ENCODE measurements at regions not wholly inside any gene's neighbourhood (a gene's known extent, or its start where the extent isn't known, plus 50 kb on each side); places are given as distances from the start of the nearest gene placed in this dataset.

DNA sequence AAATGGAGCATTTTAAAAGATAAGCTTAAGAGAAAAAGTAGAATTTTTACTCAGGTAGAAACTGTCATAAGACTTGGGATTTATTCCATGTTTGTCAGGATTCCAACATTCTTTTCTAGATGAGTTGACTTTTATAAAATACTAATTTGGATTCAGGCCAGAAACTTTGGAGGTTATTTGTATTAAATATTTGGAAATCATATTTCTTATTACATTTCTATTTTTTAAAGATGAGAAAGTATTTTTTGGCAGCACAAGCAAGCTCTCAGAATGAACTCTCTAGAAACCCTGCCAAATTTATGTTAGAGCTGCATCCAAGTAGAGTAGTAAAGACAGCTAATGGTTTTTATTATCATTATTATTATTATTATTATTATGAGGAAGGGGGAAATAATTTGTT is 1014.9 kb upstream of the GJE1 start:
- Histone ChIP-seq H3K4me2 (no peak overlapping the region), H3F3A (ENCODE audit: low read depth) (no peaks in the 10 kb centered on the region), H3K9ac (no peak overlapping the region), H4K20me1 (ENCODE audit: low read depth) (no peaks in the 10 kb centered on the region), H3K36me3 (no peaks in the 10 kb centered on the region), H2AFZ (replicated peaks) (no peak overlapping the region), H3K27me3 (no peaks in the 10 kb centered on the region), H3K4me3 (no peak overlapping the region), H3K9me3 (ENCODE audit: low read depth) (no peaks in the 10 kb centered on the region), H3K4me1 (no peaks in the 10 kb centered on the region), H3K79me2 (ENCODE audit: low read depth) (no peaks in the 10 kb centered on the region), H3K27ac (no peak overlapping the region)
- peaks cover 4% of the 10 kb centered on the region for H3K27me3 Mint-ChIP-seq (ENCODE audit: insufficient read depth, low read depth)
- H3K4me3 Mint-ChIP-seq = no peak overlapping the region
- no peaks in the 10 kb centered on the region for H3K36me3 Mint-ChIP-seq
- H3K9me3 Mint-ChIP-seq = peaks cover 3% of the 10 kb centered on the region
- H3K4me1 Mint-ChIP-seq = no peaks in the 10 kb centered on the region
- TF ChIP-seq, protein P1, sequence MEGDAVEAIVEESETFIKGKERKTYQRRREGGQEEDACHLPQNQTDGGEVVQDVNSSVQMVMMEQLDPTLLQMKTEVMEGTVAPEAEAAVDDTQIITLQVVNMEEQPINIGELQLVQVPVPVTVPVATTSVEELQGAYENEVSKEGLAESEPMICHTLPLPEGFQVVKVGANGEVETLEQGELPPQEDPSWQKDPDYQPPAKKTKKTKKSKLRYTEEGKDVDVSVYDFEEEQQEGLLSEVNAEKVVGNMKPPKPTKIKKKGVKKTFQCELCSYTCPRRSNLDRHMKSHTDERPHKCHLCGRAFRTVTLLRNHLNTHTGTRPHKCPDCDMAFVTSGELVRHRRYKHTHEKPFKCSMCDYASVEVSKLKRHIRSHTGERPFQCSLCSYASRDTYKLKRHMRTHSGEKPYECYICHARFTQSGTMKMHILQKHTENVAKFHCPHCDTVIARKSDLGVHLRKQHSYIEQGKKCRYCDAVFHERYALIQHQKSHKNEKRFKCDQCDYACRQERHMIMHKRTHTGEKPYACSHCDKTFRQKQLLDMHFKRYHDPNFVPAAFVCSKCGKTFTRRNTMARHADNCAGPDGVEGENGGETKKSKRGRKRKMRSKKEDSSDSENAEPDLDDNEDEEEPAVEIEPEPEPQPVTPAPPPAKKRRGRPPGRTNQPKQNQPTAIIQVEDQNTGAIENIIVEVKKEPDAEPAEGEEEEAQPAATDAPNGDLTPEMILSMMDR (IDR thresholded peaks at IDR 0.05) = no peak
- TF ChIP-seq EZH2phosphoT487 (IDR thresholded peaks at IDR 0.05) (no peak), EZH2 (IDR thresholded peaks at IDR 0.05) (no peak)
- DNase-seq (ENCODE audit: low spot score) = no peak
- H3K27ac Mint-ChIP-seq = no peak overlapping the region

DNA sequence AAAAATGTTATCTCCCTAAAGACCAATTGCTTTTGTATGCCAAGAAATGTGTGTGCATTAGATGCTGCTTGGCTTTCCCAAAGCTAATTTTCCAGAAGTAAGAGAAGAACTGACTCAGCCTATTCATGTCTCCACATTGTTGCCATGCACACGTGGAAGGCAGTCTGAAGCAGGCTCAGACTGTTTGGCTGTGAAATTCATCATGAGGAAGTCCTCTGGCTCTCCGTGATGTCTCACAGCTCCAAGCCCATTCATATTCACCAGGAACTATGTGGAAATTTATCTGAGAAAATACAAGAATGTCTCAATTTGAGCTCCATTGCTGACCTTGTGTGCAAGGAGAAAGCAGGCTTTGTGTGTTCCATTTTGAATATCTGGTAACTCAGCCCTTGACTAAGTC is 1022.2 kb upstream of the GJE1 start:
- H3K27ac ChIP-seq = no peak overlapping the region
- Mint-ChIP-seq H3K27me3 (ENCODE audit: insufficient read depth, low read depth) (peaks cover 2% of the 10 kb centered on the region), H3K27ac (no peak overlapping the region), H3K9me3 (no peaks in the 10 kb centered on the region), H3K36me3 (no peaks in the 10 kb centered on the region), H3K4me1 (peaks cover 19% of the 10 kb centered on the region), H3K4me3 (no peak overlapping the region)
- no peak overlapping the region for H3K4me2 ChIP-seq
- no peaks in the 10 kb centered on the region for H4K20me1 ChIP-seq (ENCODE audit: low read depth)
- no peaks in the 10 kb centered on the region for H3K79me2 ChIP-seq (ENCODE audit: low read depth)
- H3K4me1 ChIP-seq = peaks cover 16% of the 10 kb centered on the region
- H3K9me3 ChIP-seq (ENCODE audit: low read depth) = no peaks in the 10 kb centered on the region
- H3K9ac ChIP-seq = no peak overlapping the region
- peaks cover 6% of the 10 kb centered on the region for H3F3A ChIP-seq (ENCODE audit: low read depth)
- TF ChIP-seq EZH2phosphoT487 (IDR thresholded peaks at IDR 0.05) (no peak), EZH2 (IDR thresholded peaks at IDR 0.05) (no peak)
- TF ChIP-seq, protein P1 (IDR thresholded peaks at IDR 0.05) = no peak
- no peaks in the 10 kb centered on the region for H3K36me3 ChIP-seq
- no peak overlapping the region for H3K4me3 ChIP-seq
- H3K27me3 ChIP-seq = no peaks in the 10 kb centered on the region
- DNase-seq (ENCODE audit: low spot score) = no peak
- peak overlapping the region; percentile 85 for H2AFZ ChIP-seq (replicated peaks)

DNA sequence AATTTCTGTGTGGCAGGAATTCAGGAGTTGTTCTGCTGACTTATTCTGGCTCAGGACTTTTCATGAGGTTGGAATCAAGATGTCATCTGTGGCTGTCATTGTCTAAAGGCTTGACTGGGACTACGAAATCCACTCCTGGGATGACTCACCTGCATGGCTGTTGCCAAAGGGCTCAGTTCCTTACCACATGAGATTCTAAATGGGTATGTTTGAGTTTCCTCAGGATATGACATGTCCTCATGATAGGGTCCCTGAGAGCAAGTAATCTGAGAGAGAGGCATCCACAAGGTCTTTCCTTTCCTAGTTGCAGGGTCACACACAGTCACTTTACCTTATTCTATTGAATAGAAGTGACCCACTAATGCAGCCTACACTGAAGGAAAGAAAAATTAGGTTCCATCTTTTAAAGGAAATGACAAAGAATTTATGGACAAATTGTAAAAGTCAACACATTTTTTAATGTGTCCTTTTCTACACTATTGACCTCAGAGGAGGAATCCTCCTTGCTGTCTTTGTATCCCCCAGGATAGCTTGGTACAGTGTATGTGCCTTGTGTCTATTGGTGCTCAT is 1025.0 kb upstream of the GJE1 start:
- Mint-ChIP-seq H3K27ac (no peak overlapping the region), H3K36me3 (peaks cover 2% of the 10 kb centered on the region), H3K4me3 (no peak overlapping the region), H3K27me3 (ENCODE audit: insufficient read depth, low read depth) (no peaks in the 10 kb centered on the region), H3K4me1 (peaks cover 24% of the 10 kb centered on the region), H3K9me3 (peaks cover 2% of the 10 kb centered on the region)
- no peaks in the 10 kb centered on the region for H4K20me1 ChIP-seq (ENCODE audit: low read depth)
- no peaks in the 10 kb centered on the region for H3K79me2 ChIP-seq (ENCODE audit: low read depth)
- peaks cover 20% of the 10 kb centered on the region for H3K4me1 ChIP-seq
- H3K4me3 ChIP-seq = no peak overlapping the region
- H3K9me3 ChIP-seq (ENCODE audit: low read depth) = no peaks in the 10 kb centered on the region
- H3K36me3 ChIP-seq = no peaks in the 10 kb centered on the region
- peaks cover 7% of the 10 kb centered on the region for H3F3A ChIP-seq (ENCODE audit: low read depth)
- TF ChIP-seq EZH2 (IDR thresholded peaks at IDR 0.05) (no peak), EZH2phosphoT487 (IDR thresholded peaks at IDR 0.05) (no peak)
- TF ChIP-seq, protein P1 (IDR thresholded peaks at IDR 0.05) = no peak
- H3K27ac ChIP-seq = no peak overlapping the region
- no peak overlapping the region for H3K4me2 ChIP-seq
- no peak for DNase-seq (ENCODE audit: low spot score)
- H2AFZ ChIP-seq (replicated peaks) = peak overlapping the region; percentile 77
- no peak overlapping the region for H3K9ac ChIP-seq
- no peaks in the 10 kb centered on the region for H3K27me3 ChIP-seq
